ELR (cell line): ENCODE measurements at regions not wholly inside any gene's neighbourhood (a gene's known extent, or its start where the extent isn't known, plus 50 kb on each side); places are given as distances from the start of the nearest gene placed in this dataset.
"Not testable (repeated sequence)": the region's sequence is repeated elsewhere in the genome, so short reads cannot be mapped to it uniquely, and the experiment has no call there.

Experiments used
- DNase-seq: peaks from one replicate; pipeline ENCODE4 v3.0.0-alpha.2; 2015; ENCODE audit warnings: low read depth

- DNase-seq = no peak
Measured at GRCh38 chr5:12757035-12757434, 852.8 kb upstream of the CTNND2 start.

- DNase-seq = no peak
Measured at GRCh38 chr5:12745537-12745936, 841.3 kb upstream of the CTNND2 start.

GRCh38 chr5:12743582-12743981 lies 839.3 kb upstream of the CTNND2 start:
- DNase-seq = no peak

- DNase-seq = no peak
Measured at GRCh38 chr5:12730354-12730753, 826.1 kb upstream of the CTNND2 start.

- DNase-seq = no peak
Measured at GRCh38 chr5:12716664-12717063, 812.4 kb upstream of the CTNND2 start.

- no peak for DNase-seq
Measured at GRCh38 chr5:12707560-12707959, 803.3 kb upstream of the CTNND2 start.

DNA sequence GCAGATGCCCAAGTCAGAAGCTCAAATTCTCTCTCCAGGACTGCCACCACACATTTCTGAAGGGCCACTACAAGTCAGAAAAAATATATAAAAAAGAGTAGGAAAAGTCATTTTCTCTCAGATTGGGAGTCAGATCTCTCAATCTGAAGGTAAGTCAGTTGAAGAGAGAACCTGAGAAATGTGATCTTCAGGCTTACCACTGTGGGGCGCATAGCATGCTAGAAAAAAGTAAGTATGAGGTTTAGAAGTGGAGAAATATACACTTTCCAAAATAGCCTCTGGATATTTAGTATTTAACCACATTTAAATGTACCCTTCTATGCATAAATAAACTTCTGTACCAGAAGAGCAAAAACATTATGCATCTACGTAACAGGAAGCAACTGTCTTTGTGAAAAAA lies 800.7 kb upstream of the CTNND2 start:
- peak; percentile 5 for DNase-seq

GRCh38 chr5:12703254-12703653 lies 799.0 kb upstream of the CTNND2 start:
- DNase-seq = no peak

DNA sequence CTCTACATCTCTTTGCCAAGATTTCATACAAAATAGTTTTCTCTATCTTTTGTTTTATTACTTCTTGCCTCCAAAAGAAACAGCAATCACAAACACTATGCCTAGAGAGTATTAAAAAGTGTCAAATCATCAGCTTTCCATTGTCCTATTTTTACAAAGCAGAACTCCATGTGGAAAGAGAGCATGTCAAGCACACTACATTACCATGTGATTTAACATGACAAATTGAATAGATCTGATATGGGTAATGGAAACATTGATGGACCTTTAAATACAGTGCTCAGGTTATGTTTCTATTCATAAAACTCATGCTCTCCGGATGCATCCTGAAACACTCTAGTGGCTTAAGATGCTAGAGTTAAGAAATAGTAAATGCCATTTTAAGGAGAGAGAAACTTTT lies 791.4 kb upstream of the CTNND2 start:
- no peak for DNase-seq

- DNase-seq = peak; percentile 19
Measured at GRCh38 chr5:12691330-12691729, 787.1 kb upstream of the CTNND2 start.

DNA sequence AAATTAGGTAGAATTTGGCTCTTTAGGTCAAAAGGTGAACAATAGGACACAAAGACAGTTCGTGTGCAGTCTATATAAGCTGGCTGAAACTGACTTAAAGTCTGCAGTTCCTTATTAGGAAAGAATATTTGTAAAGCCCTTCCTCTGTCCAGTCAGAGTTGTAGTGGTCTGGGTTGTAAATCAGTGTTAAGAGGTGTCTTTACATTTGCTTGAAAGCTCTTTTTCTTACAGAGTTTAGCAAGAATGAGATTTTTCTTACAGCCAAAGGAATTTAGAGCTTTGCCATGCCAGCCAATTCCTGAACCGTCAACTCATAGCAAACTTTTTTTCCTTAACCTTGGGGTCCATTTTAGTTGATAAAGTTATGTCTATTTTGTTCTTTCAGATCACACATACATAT lies 786.1 kb upstream of the CTNND2 start:
- DNase-seq = no peak

GRCh38 chr5:12683249-12683648 lies 779.0 kb upstream of the CTNND2 start:
- DNase-seq = no peak

GRCh38 chr5:12679731-12680130 lies 775.5 kb upstream of the CTNND2 start:
- no peak for DNase-seq

- DNase-seq = no peak
Measured at GRCh38 chr5:12675959-12676358, 771.7 kb upstream of the CTNND2 start.

DNA sequence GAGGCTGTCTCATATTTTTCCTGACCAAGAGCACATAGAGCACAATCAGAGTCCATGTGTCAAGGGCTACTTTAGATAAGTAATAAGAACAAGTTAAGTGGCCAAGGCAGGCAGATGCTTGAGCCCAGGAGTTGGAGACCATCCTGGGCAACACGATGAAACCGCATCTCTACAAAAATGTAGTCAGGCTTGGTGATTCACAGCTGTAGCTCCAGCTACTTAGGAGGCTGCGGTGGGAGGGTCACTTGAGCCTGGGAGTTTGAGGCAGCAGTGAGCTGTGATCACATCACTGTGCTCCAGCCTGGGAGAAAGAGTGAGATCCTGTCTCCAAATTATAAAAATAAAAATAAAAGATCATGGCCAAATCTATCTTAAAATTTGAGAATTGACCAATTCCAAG lies 767.9 kb upstream of the CTNND2 start:
- peak; percentile 51 for DNase-seq

DNA sequence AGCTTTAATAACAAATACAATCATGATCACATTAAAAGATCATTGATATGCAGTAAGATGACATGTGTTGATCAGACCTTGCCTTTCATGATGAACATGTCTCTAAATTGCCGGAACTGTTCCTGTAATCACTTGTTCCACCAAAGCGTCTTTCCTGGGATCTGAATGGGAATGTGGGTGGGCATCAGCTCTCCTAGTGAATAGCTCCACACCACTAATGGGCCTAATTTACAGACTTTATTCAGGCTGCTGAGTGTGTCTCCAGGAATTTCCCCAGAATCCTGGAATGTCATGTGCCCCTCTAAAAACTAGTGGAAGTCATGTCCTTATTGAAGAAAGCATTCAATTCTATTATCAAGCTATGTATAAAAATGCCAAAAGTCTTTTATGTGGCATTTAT lies 765.1 kb upstream of the CTNND2 start:
- no peak for DNase-seq

DNA sequence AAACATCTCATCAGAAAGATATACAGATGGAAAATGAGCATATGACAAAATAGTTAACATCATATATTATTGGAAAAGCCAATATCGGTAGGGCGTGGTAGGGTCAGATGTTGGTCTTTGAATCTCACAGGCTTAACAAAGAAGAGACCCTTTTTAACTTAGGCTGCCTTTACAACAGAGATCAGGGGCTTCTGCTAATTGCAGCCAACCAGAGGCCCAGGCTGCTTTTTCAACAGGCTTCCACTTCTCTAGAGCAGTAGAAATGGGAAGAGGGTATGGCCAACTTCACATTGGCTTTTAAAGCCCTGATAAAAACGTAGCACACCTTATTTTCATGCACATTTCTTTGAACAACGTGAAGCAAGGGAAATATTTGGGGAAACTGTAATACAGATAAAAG lies 764.3 kb upstream of the CTNND2 start:
- DNase-seq = no peak

- DNase-seq = not testable (repeated sequence)
Measured at GRCh38 chr5:12667818-12668217, 763.6 kb upstream of the CTNND2 start.

- DNase-seq = not testable (repeated sequence)
Measured at GRCh38 chr5:12665772-12666171, 761.5 kb upstream of the CTNND2 start.

DNA sequence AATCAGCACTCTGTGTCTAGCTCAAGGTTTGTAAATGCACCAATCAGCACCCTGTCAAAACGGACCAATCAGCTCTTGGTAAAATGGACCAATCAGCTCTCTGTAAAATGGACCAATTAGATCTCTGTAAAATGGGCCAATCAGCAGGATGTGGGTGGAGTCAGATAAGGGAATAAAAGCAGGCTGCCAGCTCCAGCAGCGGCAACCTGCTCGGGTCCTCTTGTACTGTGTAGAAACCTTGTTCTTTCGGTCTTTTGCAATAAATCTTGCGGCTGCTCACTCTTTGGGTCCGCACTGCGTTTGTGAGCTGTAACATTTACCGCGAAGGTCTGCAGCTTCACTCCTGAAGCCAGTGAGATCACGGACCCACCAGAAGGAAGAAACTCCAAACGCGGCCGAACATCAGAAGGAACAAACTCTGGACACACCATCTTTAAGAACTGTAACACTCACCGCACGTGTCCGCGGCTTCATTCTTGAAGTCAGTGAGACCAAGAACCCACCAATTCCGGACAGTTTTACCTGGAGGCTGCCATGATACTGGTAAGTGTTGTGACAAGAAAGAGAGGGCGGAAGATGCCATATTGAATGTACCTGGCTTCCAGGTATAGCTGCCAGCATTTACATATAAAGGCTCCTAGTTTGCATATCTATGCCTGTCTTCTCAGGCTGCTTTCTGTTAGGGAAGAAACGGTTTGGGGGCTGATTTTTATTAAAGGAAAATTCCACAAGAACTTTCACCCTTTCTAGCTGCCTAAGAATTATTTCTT lies 758.5 kb upstream of the CTNND2 start:
- DNase-seq = no peak

DNA sequence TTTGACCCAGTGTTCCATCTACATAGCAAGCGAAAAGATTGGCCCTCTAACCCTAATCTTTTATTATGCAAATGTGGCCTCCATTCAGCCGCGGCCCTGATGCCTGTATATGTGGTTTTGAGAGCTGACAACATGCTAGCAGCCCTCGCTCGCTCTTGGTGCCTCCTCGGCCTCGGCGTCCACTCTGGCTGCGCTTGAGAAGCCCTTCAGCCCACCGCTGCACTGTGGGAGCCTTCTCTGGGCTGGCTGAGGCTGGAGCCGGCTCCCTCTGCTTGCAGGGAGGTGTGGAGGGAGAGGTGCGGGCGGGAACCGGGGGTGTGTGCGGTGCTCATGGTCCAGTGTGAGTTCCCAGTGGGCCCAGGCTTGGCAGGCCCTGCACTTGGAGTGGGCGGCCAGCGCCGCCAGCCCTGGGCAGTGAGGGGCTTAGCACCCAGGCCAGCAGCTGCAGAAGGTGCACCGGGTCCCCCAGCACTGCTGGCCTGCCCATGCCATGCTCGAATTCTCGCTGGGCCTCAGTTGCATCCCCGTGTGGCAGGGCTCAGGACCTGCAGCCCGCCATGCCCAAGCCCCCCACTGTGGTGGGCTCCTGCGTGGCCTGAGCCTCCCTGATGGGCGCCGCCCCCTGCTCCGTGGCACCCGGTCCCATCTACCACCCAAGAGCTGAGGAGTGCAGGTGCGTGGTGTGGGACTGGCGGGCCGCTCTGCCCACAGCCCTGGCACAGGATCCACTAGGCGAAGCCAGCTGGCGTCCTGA lies 757.5 kb upstream of the CTNND2 start:
- no peak for DNase-seq

DNA sequence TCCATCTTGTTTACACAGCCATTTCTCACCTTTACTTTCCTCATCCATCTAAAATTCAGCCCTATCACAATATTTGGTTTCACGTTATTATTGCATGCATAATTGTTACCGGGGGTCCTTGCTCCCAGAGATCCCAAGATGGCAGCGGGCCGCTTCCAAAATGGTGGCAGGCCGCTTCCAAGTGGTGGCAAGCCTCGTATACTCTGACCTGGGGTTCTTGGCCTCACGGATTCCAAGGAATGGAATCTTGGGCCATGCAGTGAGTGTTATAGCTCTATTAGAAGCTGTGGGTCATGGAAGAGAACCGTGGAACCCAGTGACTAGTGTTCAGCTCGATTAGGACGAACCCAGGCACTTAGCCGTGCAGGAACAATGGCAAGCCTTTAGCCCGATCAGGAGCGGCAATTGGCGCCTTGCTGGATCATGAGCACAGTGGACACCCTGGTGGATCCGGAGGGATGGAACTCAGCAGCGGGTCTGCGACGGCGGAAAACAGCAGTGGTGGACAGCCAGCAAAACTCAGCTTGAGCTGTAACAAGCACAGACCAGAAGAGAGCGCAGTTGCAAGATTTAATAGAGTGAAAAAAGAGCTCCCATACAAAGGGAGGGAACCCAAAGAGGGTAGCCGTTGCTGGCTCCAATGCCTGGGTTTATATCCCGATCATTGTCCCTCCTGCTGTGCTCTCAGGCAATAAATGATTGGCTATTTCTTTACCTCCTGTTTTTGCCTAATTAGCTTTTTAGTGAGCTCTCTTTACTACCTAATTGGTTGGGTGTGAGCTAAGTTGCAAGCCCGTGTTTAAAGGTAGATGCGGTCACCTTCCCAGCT lies 756.2 kb upstream of the CTNND2 start:
- DNase-seq = not testable (repeated sequence)

- DNase-seq = no peak
Measured at GRCh38 chr5:12659686-12660085, 755.4 kb upstream of the CTNND2 start.
